ENCODE measurements at regions not wholly inside any gene's neighbourhood (a gene's known extent, or its start where the extent isn't known, plus 50 kb on each side); places are given as distances from the start of the nearest gene placed in this dataset.

GRCh38 chr16:64085296-64085695 is 1036.6 kb downstream of the CDH11 start:
- TF ChIP-seq TAF1 (IDR thresholded peaks at IDR 0.05; ENCODE audit: borderline replicate concordance, insufficient read depth, low read length) (no peak), REST (IDR thresholded peaks at IDR 0.05; ENCODE audit: insufficient read depth in 1 of 2, low read depth in 2 of 2, low read length in 2 of 2) (no peak)

GRCh38 chr16:64084706-64085105 is 1037.2 kb downstream of the CDH11 start:
- no peak for TF ChIP-seq REST (IDR thresholded peaks at IDR 0.05; ENCODE audit: insufficient read depth in 1 of 2, low read depth in 2 of 2, low read length in 2 of 2)
- TF ChIP-seq FOXP2 (optimal IDR thresholded peaks at IDR 0.05; ENCODE audit: borderline replicate concordance, extremely low read depth, extremely low read length, insufficient read depth), result no peak
- no peak for TF ChIP-seq SIN3A (IDR thresholded peaks at IDR 0.05; ENCODE audit: borderline replicate concordance, insufficient read depth, low read length)
- TF ChIP-seq TAF1 (IDR thresholded peaks at IDR 0.05; ENCODE audit: borderline replicate concordance, insufficient read depth, low read length), result no peak
- no peak for TF ChIP-seq POLR2AphosphoS5 (IDR thresholded peaks at IDR 0.05; ENCODE audit: low read depth, low read length)

GRCh38 chr16:64083428-64084129 is 1038.3 kb downstream of the CDH11 start:
- no peak for TF ChIP-seq POLR2AphosphoS5 (IDR thresholded peaks at IDR 0.05; ENCODE audit: low read depth, low read length)
- TF ChIP-seq SIN3A (IDR thresholded peaks at IDR 0.05; ENCODE audit: borderline replicate concordance, insufficient read depth, low read length), result no peak
- no peak for TF ChIP-seq TAF1 (IDR thresholded peaks at IDR 0.05; ENCODE audit: borderline replicate concordance, insufficient read depth, low read length)
- TF ChIP-seq REST (IDR thresholded peaks at IDR 0.05; ENCODE audit: insufficient read depth in 1 of 2, low read depth in 2 of 2, low read length in 2 of 2), result no peak

- TF ChIP-seq TAF1 (IDR thresholded peaks at IDR 0.05; ENCODE audit: borderline replicate concordance, insufficient read depth, low read length) (no peak), FOXP2 (optimal IDR thresholded peaks at IDR 0.05; ENCODE audit: borderline replicate concordance, extremely low read depth, extremely low read length, insufficient read depth) (no peak), POLR2AphosphoS5 (IDR thresholded peaks at IDR 0.05; ENCODE audit: low read depth, low read length) (no peak), REST (IDR thresholded peaks at IDR 0.05; ENCODE audit: insufficient read depth in 1 of 2, low read depth in 2 of 2, low read length in 2 of 2) (no peak), SIN3A (IDR thresholded peaks at IDR 0.05; ENCODE audit: borderline replicate concordance, insufficient read depth, low read length) (no peak)
Measured at GRCh38 chr16:64077242-64077641, 1044.6 kb downstream of the CDH11 start.

- TF ChIP-seq FOXP2 (optimal IDR thresholded peaks at IDR 0.05; ENCODE audit: borderline replicate concordance, extremely low read depth, extremely low read length, insufficient read depth), result no peak
- no peak for TF ChIP-seq TAF1 (IDR thresholded peaks at IDR 0.05; ENCODE audit: borderline replicate concordance, insufficient read depth, low read length)
- TF ChIP-seq REST (IDR thresholded peaks at IDR 0.05; ENCODE audit: insufficient read depth in 1 of 2, low read depth in 2 of 2, low read length in 2 of 2), result no peak
- TF ChIP-seq POLR2AphosphoS5 (IDR thresholded peaks at IDR 0.05; ENCODE audit: low read depth, low read length), result no peak
- no peak for TF ChIP-seq SIN3A (IDR thresholded peaks at IDR 0.05; ENCODE audit: borderline replicate concordance, insufficient read depth, low read length)
Measured at GRCh38 chr16:64074706-64075105, 1047.2 kb downstream of the CDH11 start.

Measured in PFSK-1 (cell line).